Parathyroid adenoma (tissue), 2 donors: ENCODE measurements at regions not wholly inside any gene's neighbourhood (a gene's known extent, or its start where the extent isn't known, plus 50 kb on each side); places are given as distances from the start of the nearest gene placed in this dataset.

ENCODE experiments used
- H2AFZ ChIP-seq: fragments of 300-600 bp; sonication (generic); one replicate; pipeline ENCODE4 v1.7.0; 2017; ENCODE audit warnings: antibody characterized with exemption, mild to moderate bottlenecking
- H3K27ac ChIP-seq: fragments of 300-600 bp; sonication (generic); one replicate; pipeline ENCODE4 v1.7.0; 2017
- H3K27me3 ChIP-seq: fragments of 300-600 bp; sonication (generic); one replicate; pipeline ENCODE4 v1.7.0; 2017; ENCODE audit warnings: low read length; ENCODE audit not compliant: control insufficient read depth, insufficient read depth
- H3K36me3 ChIP-seq: fragments of 300-600 bp; sonication (generic); one replicate; pipeline ENCODE4 v1.7.0; 2017; ENCODE audit warnings: low read length; ENCODE audit not compliant: control insufficient read depth, insufficient read depth
- H3K4me1 ChIP-seq: fragments of 300-600 bp; sonication (generic); one replicate; pipeline ENCODE4 v1.7.0; 2017; ENCODE audit warnings: control low read depth
- H3K4me2 ChIP-seq: fragments of 300-600 bp; sonication (generic); one replicate; pipeline ENCODE4 v1.7.0; 2017; ENCODE audit warnings: low read length
- H3K4me3 ChIP-seq: fragments of 300-600 bp; sonication (generic); one replicate; pipeline ENCODE4 v1.7.0; 2017; ENCODE audit warnings: low read depth, low read length
- H3K79me2 ChIP-seq: fragments of 300-600 bp; sonication (generic); one replicate; pipeline ENCODE4 v1.7.0; 2017; ENCODE audit warnings: control low read depth
- H3K9ac ChIP-seq: fragments of 300-600 bp; sonication (generic); one replicate; pipeline ENCODE4 v1.7.0; 2017; ENCODE audit warnings: mild to moderate bottlenecking
- H3K9me3 ChIP-seq: fragments of 300-600 bp; sonication (generic); one replicate; pipeline ENCODE4 v1.7.0; 2017; ENCODE audit warnings: low read length; ENCODE audit not compliant: control insufficient read depth
- CTCF ChIP-seq: fragments of 300-600 bp; sonication (generic); IDR thresholded peaks from one replicate; pipeline ENCODE4 v1.7.0; 2017; ENCODE audit warnings: antibody characterized with exemption, mild to moderate bottlenecking
- donor health status: primary hyperparathyroidism.

DNA sequence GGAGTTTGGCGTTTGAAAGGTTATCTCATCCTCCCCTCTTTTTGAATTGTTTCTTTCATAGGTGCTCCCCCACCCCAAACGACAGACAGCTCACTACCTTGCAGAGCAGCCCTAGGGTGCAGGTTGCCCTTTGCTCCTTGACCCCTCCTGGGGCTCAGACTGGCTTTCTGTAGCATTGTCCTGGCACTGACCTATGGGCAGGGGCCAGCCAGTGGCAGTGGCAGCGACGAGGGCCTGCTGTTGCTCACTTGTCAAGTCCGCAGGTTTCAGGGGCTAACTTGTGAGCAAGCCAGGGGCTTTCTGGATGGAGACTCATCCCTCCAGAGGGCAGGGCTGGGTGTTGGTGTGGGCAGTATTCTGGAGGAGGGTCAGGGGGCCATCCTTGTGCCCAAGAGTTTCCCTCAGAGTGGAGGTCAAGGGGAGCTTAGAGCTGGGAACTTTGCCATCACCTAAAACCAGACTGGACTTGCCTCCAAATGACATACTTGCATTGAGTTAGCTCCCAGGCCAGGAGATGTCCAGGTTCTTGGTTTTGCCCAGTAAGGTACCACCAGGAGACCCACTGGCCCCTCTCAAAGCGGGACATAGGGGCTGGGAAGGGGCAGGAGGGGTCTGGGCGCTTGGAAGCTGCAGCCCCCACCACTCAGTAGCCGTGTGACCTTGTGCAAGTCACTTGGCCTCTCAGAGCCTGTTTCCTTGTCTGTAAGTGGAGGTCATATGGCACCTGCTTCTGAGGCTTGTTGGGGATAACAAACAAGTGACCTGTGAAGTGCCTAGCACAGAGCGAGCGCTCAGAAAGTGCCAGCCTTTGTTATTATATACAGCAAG is 53.5 kb upstream of the CDKN2AIPNL start:
- H3K9ac ChIP-seq = no peak overlapping the region
- H3K9me3 ChIP-seq = no peaks in the 10 kb centered on the region
- H3K36me3 ChIP-seq = no peaks in the 10 kb centered on the region
- H3K27me3 ChIP-seq = no peaks in the 10 kb centered on the region
- peak overlapping the region; percentile 99 for H3K27ac ChIP-seq
- peaks cover 23% of the 10 kb centered on the region for H3K4me1 ChIP-seq
- no peaks in the 10 kb centered on the region for H3K79me2 ChIP-seq
- peak overlapping the region; percentile 95 for H3K4me2 ChIP-seq
- no peak for TF ChIP-seq CTCF
- H3K4me3 ChIP-seq = peak overlapping the region; percentile 82
- H2AFZ ChIP-seq = peak overlapping the region; percentile 94

DNA sequence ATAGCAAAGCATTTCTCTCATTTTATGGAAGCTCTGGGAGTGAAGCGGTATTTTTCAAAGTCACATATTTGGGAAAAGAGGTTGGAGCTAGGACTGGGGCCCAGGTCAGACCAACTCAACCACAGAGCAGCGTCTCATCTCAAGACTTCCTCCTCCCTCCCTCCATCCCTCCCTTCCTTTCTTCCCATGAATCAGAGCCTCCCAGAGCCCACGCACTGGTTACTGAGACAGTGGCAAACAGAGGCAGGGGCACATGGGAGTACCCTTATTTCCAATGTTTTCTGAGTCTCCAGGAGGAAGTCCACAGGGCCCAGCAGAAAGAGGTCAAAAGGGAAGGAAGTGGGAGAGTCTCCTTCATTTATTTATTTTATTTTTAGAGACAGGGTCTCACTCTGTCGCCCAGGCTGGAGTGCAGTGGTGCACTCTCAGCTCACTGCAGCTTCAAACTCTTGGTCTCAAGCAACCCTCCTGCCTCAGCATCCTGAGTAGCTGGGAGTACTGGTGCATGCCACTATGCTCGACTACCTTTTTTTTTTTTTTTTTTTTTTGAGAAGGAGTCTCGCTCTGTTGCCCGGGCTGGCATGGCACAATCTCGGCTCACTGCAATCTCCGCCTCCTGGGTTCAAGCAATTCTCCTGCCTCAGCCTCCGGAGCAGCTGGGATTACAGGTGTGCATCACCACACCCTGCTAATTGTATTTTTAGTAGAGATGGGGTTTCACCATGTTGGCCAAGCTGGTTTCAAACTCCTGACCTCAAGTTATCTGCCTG is 52.5 kb upstream of the CDKN2AIPNL start:
- H3K27me3 ChIP-seq = no peaks in the 10 kb centered on the region
- H3K4me2 ChIP-seq = no peak overlapping the region
- no peaks in the 10 kb centered on the region for H3K9me3 ChIP-seq
- H2AFZ ChIP-seq = no peak overlapping the region
- TF ChIP-seq CTCF = no peak
- H3K36me3 ChIP-seq = no peaks in the 10 kb centered on the region
- H3K27ac ChIP-seq = no peak overlapping the region
- no peak overlapping the region for H3K9ac ChIP-seq
- H3K79me2 ChIP-seq = no peaks in the 10 kb centered on the region
- no peak overlapping the region for H3K4me3 ChIP-seq
- peaks cover 27% of the 10 kb centered on the region for H3K4me1 ChIP-seq

GRCh38 chr5:134463176-134463720 is 51.6 kb upstream of the CDKN2AIPNL start:
- Histone ChIP-seq H3K4me3 (no peak overlapping the region), H3K9ac (no peak overlapping the region), H3K27me3 (no peaks in the 10 kb centered on the region), H3K36me3 (no peaks in the 10 kb centered on the region), H3K4me2 (no peak overlapping the region), H3K27ac (no peak overlapping the region), H3K4me1 (peaks cover 35% of the 10 kb centered on the region), H3K79me2 (no peaks in the 10 kb centered on the region), H3K9me3 (no peaks in the 10 kb centered on the region), H2AFZ (no peak overlapping the region)
- no peak for TF ChIP-seq CTCF

DNA sequence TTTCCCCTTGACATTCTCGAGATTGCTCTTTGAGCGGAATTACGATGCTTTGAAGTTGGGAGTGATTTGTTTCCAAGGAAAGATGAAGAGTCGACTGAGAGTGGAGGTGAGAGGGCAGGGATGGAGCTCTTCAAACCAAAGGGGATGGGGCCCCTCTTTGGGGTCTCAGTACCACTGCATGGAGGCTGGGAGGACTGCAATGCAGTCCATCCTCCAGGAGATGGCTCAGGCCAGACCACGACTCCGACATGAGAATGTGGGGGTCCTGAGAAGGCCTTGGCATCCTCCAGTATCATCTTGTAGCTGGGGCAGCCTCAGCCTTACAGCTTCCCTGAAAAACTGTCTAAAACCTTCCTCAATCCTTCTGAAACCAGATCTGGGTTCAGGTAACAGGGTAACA is 51.1 kb upstream of the CDKN2AIPNL start:
- Histone ChIP-seq H3K9ac (no peak overlapping the region), H3K4me1 (peaks cover 38% of the 10 kb centered on the region), H3K27me3 (no peaks in the 10 kb centered on the region), H3K27ac (no peak overlapping the region), H3K4me2 (no peak overlapping the region), H3K4me3 (no peak overlapping the region), H3K79me2 (no peaks in the 10 kb centered on the region), H3K9me3 (no peaks in the 10 kb centered on the region), H3K36me3 (no peaks in the 10 kb centered on the region), H2AFZ (no peak overlapping the region)
- no peak for TF ChIP-seq CTCF
